A549 (cell line): ENCODE measurements at regions not wholly inside any gene's neighbourhood (a gene's known extent, or its start where the extent isn't known, plus 50 kb on each side); places are given as distances from the start of the nearest gene placed in this dataset.

Experiments used
- BHLHE40 ChIP-seq: IDR thresholded peaks from 2 replicates; pipeline ENCODE4 v1.6.1; 2012; ENCODE audit warnings: low read depth, low read length, inconsistent platforms
- EP300 ChIP-seq, 2 experiments: fragments of >200 bp; sonication (Bioruptor Twin); formaldehyde crosslinking; IDR thresholded peaks; 2 replicates in 1 of 2; 3 replicates in 1 of 2; pipeline ENCODE4 v1.6.1; 2016 to 2017
- POLR2A ChIP-seq: IDR thresholded peaks from 2 replicates; pipeline ENCODE4 v1.6.1; 2012; ENCODE audit warnings: mild to moderate bottlenecking, low read length
- TF ChIP-seq, protein P1 (sequence below): fragments of 200-600 bp; sonication (generic); IDR thresholded peaks from 2 replicates; pipeline ENCODE4 v1.6.1; 2016; ENCODE audit warnings: antibody characterized with exemption, mild to moderate bottlenecking, moderate library complexity
- TF ChIP-seq, protein P2 (sequence below): fragments of >200 bp; sonication (Bioruptor Twin); formaldehyde crosslinking; IDR thresholded peaks from 3 replicates; pipeline ENCODE4 v1.5.1; 2016
- TF ChIP-seq, protein P3 (sequence below): fragments of >200 bp; sonication (Bioruptor Twin); formaldehyde crosslinking; IDR thresholded peaks from 2 replicates; pipeline ENCODE4 v1.6.1; 2016
- TF ChIP-seq, protein P4 (sequence below): fragments of 450-650 bp; IDR thresholded peaks from 2 replicates; pipeline ENCODE4 v1.6.1; 2014; ENCODE audit warnings: antibody characterized with exemption

DNA sequence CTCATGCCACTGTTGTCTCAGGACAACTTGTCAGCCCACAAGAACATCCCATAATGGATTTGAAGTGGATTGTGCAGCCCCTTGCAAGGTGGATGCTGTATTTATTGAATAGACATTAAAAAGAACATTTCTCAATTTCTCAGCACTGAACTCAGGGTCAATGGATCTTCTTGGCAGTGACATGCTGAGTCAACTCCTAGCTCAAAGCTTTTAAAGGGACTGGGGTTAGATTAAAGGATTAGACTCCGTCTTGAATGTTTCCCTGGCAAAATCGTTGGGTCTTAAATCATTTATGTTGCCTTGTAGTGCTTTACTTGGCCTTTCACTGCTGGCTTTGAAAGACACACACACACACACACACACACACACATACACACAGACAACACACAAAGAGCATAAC, 221.6 kb upstream of the PBX1 start:
- TF ChIP-seq, protein P1, sequence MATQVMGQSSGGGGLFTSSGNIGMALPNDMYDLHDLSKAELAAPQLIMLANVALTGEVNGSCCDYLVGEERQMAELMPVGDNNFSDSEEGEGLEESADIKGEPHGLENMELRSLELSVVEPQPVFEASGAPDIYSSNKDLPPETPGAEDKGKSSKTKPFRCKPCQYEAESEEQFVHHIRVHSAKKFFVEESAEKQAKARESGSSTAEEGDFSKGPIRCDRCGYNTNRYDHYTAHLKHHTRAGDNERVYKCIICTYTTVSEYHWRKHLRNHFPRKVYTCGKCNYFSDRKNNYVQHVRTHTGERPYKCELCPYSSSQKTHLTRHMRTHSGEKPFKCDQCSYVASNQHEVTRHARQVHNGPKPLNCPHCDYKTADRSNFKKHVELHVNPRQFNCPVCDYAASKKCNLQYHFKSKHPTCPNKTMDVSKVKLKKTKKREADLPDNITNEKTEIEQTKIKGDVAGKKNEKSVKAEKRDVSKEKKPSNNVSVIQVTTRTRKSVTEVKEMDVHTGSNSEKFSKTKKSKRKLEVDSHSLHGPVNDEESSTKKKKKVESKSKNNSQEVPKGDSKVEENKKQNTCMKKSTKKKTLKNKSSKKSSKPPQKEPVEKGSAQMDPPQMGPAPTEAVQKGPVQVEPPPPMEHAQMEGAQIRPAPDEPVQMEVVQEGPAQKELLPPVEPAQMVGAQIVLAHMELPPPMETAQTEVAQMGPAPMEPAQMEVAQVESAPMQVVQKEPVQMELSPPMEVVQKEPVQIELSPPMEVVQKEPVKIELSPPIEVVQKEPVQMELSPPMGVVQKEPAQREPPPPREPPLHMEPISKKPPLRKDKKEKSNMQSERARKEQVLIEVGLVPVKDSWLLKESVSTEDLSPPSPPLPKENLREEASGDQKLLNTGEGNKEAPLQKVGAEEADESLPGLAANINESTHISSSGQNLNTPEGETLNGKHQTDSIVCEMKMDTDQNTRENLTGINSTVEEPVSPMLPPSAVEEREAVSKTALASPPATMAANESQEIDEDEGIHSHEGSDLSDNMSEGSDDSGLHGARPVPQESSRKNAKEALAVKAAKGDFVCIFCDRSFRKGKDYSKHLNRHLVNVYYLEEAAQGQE = no peak
- TF ChIP-seq, protein P2, sequence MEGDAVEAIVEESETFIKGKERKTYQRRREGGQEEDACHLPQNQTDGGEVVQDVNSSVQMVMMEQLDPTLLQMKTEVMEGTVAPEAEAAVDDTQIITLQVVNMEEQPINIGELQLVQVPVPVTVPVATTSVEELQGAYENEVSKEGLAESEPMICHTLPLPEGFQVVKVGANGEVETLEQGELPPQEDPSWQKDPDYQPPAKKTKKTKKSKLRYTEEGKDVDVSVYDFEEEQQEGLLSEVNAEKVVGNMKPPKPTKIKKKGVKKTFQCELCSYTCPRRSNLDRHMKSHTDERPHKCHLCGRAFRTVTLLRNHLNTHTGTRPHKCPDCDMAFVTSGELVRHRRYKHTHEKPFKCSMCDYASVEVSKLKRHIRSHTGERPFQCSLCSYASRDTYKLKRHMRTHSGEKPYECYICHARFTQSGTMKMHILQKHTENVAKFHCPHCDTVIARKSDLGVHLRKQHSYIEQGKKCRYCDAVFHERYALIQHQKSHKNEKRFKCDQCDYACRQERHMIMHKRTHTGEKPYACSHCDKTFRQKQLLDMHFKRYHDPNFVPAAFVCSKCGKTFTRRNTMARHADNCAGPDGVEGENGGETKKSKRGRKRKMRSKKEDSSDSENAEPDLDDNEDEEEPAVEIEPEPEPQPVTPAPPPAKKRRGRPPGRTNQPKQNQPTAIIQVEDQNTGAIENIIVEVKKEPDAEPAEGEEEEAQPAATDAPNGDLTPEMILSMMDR = no peak
- TF ChIP-seq, protein P3, sequence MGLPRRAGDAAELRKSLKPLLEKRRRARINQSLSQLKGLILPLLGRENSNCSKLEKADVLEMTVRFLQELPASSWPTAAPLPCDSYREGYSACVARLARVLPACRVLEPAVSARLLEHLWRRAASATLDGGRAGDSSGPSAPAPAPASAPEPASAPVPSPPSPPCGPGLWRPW = no peak
- no peak for TF ChIP-seq POLR2A
- TF ChIP-seq, protein P4, sequence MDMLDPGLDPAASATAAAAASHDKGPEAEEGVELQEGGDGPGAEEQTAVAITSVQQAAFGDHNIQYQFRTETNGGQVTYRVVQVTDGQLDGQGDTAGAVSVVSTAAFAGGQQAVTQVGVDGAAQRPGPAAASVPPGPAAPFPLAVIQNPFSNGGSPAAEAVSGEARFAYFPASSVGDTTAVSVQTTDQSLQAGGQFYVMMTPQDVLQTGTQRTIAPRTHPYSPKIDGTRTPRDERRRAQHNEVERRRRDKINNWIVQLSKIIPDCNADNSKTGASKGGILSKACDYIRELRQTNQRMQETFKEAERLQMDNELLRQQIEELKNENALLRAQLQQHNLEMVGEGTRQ = no peak
- no peak for TF ChIP-seq BHLHE40
- TF ChIP-seq EP300 (IDR thresholded peaks at IDR 0.05) = no peak
